Fibroblast of lung (primary cell): ENCODE measurements at regions not wholly inside any gene's neighbourhood (a gene's known extent, or its start where the extent isn't known, plus 50 kb on each side); places are given as distances from the start of the nearest gene placed in this dataset.

Source experiments
- EZH2 ChIP-seq: IDR thresholded peaks from 2 replicates; pipeline ENCODE4 v1.5.1; 2012; ENCODE audit warnings: low read length, control low read depth, mild to moderate bottlenecking; ENCODE audit errors: missing control alignments
- TF ChIP-seq, protein P1 (sequence below), 2 donors: IDR thresholded peaks in 1 of 2; conservative IDR thresholded peaks in 1 of 2; 1 replicate in 1 of 2; 2 replicates in 1 of 2; pipeline ENCODE4 v1.5.1; 2011 to 2012; ENCODE audit warnings: low read length in 2 of 2, control low read depth in 1 of 2, inconsistent platforms in 1 of 2, low read depth in 1 of 2, mild to moderate bottlenecking in 1 of 2

DNA sequence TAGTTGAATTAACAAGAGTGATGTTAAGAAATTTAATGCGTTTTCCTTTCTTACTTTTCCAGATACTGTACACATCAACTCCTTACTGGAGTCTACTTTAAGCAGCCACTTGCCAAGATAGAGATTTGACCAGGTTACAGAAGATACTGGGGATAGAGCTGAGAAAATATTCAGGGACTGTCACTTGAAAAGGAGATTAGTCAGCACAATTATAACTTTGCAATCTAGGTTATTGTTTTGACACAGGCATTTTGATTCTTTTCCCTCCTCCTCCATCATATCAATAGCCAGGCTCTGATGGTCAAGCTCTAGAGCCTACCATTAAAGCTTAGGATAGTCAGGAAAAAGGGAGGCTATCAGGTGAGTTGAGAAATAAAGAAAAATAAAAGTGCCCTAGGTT, 345.9 kb upstream of the ITGA1 start:
- TF ChIP-seq, protein P1, sequence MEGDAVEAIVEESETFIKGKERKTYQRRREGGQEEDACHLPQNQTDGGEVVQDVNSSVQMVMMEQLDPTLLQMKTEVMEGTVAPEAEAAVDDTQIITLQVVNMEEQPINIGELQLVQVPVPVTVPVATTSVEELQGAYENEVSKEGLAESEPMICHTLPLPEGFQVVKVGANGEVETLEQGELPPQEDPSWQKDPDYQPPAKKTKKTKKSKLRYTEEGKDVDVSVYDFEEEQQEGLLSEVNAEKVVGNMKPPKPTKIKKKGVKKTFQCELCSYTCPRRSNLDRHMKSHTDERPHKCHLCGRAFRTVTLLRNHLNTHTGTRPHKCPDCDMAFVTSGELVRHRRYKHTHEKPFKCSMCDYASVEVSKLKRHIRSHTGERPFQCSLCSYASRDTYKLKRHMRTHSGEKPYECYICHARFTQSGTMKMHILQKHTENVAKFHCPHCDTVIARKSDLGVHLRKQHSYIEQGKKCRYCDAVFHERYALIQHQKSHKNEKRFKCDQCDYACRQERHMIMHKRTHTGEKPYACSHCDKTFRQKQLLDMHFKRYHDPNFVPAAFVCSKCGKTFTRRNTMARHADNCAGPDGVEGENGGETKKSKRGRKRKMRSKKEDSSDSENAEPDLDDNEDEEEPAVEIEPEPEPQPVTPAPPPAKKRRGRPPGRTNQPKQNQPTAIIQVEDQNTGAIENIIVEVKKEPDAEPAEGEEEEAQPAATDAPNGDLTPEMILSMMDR (conservative IDR thresholded peaks at IDR 0.05 in 1 of 2, IDR thresholded peaks at IDR 0.05 in 1 of 2; ENCODE audit: low read depth in 1 of 2, low read length in 2 of 2) = no peak
- no peak for TF ChIP-seq EZH2
